GM18502 (cell line): ENCODE measurements at regions not wholly inside any gene's neighbourhood (a gene's known extent, or its start where the extent isn't known, plus 50 kb on each side); places are given as distances from the start of the nearest gene placed in this dataset.
"Not testable (repeated sequence)": the region's sequence is repeated elsewhere in the genome, so short reads cannot be mapped to it uniquely, and the experiment has no call there.

ENCODE experiments used
- ATAC-seq: cut with Tn5 transposase; IDR thresholded peaks from one replicate; pipeline ENCODE4 v1.9.1; 2021; ENCODE audit warnings: mild to moderate bottlenecking; ENCODE audit not compliant: unreplicated experiment, poor library complexity

DNA sequence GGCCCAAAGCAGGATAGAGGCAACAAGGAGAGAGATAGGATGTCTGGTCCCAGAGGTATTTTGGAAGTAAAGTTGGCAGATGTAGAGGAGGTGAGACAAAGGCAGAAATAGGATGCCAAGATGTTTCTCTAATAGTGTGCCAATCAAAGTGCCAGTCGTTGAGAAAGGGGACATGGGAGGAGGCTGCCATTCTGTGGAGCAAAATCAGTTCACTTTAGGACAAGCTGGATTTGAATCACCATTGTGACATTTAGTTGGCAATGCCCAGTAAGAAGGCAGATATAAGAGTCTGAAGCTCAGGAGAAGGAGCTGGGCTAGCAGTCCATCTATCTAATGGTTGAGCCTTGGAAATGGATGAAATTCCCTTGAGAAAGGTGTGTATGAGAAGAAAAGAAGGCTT lies 53.8 kb downstream of the ADRB2 start:
- no peak for ATAC-seq

DNA sequence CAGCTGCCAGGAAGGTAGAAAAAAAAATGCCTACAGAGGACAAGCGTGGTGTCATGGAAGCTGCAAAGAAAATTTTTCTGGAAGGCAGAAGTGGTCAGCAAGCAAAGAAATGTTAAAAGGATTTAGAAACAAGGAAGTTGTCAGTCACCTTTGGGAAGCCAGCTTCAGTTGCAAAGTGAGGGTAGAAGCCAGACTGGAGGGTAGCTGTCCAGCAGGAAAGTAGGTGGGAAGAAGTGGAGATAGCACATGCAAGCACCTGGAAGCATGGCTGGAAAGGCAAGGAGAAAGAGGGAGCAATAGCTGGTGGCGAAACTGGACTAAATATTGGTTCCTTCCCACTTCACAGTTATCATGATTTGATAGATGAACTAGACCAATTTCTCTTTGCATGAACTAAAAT lies 54.3 kb downstream of the ADRB2 start:
- ATAC-seq = no peak

DNA sequence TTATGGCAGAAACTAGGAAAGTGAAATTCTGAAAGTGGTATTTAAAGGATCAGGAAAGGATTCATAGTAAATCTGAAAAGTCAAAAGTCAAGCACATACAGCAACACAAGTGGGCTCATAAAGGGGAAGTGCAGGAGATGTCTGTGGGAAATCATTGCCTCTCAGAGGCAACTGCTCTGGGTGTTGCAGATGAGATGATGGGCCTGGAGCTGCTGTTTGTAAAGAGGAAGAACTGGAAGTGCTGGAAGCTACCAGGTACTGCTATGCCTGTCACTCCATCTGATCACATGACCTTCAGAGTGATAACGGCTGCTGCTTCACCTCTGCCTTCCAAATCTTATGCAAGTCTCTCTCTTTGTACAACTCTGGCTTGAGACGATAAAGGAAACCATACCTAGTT lies 55.9 kb downstream of the ADRB2 start:
- ATAC-seq = no peak

DNA sequence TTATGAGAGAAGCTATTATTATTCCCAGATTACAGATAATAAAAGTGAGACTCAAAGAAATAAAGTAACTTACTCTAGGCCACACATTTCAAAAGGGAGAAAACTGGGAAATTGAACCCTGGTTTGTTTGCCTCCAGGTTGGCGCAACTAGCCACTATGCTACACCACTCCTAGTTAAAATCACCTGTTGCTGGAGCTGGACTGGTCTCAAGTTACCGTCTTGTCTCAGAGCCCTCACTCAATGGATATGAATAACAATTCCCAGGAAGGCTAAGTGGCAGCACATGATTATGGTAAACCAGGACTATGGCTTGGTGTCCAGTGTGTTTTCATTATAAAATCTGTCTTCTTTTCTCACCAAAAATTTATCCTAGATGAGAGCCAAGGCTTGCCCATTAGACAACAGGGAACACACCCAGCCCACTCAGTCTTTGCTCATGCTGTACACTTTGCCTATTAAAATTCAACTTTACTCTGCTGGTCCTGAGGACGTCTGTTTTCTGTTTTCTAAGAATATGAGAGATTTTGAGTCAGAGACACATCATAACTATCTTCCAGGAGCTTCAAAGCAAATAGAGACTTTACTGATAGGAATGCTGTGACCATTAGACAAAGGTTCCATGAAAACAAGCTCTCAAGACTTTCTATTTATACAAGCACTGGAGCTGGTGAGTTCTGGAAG lies 58.1 kb downstream of the ADRB2 start:
- no peak for ATAC-seq

DNA sequence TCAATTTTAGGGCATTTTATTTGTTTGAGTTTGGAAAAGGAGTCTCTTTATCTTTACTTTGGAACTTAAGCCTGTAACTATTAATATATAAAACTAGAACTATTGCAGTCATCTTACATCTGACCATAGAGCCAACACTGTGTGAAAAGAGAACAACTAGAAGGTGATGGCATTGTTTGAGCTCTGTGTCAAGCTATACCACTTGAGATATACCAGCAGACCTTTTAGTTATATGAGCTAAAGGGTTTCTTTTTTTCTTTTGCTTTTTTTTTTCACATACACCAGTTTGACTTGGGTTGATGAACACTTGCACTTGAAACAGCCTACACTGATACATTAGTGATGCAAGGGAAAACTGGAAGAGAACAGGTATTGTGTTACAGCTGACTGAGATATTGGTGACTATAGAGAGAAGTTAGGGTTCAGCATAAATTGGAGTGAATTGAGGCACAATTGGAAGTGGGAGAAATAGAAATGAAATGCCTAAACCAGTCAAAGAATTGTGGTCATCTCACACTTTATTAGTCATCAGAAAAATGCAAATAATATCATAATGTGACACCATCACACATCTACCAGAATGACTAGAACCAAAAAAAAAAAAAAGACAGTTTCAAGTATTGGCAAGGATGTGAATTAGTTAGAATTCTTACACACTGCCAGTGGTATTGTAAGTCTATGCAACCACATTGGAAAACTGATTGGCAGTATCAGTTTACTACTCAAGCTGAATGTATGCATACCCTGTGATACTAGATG lies 60.9 kb downstream of the ADRB2 start:
- ATAC-seq = peak; percentile 77

DNA sequence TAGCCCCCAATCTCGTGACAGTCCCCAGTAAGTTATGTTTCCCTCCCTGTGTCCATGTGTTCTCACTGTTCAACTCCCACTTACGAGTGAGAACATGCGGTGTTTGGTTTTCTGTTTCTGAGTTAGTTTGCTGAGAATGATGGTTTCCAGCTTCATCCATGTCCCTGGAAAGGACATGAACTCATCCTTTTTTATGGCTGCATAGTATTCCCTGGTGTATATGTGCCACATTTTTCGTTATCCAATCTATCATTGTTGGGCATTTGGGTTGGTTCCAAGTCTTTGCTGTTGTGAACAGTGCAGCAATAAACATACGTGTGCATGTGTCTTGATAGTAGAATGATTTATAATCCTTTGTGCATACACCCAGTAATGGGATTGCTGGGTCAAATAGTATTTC lies 63.5 kb downstream of the ADRB2 start:
- not testable (repeated sequence) for ATAC-seq

DNA sequence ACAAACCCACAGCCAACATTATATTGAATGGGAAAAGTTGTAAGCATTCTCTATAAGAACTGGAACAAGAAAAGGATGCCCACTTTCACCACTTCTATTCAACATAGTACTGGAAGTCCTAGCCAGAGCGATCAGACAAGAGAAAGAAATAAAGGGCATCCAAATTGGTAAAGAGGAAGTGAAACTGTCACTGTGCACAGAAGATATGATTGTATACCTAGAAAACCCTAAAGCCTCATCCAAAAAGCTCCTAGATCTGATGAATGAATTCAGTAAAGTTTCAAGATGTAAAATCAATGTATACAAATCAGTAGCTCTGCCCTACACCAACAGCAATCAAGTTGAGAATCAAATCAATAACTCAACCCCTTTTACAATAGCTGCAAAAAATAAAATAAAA lies 69.0 kb downstream of the ADRB2 start:
- ATAC-seq = not testable (repeated sequence)

DNA sequence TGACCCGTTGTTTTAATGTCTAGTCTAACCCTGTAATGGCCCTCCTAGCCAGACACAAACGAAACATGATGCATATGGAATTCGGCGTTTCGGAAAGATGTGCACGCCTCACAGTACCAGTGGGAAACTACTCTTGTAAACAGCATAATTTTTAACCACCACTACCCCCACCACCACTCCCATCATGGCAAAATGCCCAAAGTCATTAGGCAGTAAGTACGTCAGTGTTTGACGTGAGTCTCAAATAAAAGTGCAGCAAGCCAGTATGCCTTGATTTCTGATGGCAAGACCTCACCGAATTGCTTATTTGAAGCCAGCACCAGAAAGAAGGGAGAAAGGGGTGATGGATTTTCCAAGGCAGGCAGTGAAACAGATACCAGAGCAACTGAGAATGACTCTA lies 71.4 kb downstream of the ADRB2 start:
- no peak for ATAC-seq

DNA sequence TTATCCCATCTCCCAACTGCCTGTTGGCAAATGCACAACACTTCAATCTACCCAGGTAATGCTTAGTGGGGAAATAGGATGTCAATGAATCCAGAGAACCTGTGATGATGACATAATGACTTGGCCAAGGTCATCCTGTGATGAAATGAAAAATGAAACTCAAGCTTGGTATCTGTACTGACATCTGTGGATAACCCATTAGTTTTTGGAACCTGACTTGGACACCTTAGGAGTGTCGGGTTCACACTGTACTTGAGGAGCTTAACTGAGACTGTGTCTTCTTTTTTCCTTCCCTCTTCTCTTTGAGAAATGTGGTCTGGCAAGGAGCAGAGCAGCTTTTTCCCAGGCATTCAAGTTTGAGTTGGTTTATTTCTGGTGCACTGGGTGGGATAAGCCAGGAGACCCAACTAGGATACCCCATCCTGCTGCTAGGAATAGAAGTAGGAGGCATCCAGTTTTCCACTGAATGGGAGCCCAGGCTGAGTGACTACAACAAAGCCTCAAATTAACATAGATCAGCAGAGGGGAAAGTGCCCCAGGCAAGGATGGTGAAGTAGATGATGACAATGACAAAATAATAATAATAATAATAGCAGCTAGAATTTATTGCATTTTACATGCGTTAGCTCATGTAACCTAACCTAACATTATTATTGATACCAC lies 72.1 kb downstream of the ADRB2 start:
- ATAC-seq = no peak

DNA sequence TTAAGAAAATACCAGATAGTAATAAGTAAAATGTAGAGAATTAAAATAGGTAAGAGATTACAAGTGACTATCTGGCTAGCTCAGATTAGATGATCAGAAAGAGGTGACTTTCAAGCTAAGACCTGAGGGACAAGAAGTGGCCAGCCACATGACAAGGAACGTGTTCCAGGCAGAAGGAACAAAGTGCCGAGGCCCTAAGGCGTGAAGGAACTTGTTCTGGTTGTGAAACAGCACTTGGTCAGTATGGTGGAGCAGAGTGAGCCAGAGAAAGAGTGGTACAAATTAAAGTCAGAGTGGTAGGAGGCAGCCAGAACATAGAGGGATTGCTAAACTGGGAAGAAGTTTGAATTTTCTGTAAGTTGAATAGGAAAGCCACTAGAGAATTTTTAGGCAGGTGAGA lies 73.6 kb downstream of the ADRB2 start:
- no peak for ATAC-seq

DNA sequence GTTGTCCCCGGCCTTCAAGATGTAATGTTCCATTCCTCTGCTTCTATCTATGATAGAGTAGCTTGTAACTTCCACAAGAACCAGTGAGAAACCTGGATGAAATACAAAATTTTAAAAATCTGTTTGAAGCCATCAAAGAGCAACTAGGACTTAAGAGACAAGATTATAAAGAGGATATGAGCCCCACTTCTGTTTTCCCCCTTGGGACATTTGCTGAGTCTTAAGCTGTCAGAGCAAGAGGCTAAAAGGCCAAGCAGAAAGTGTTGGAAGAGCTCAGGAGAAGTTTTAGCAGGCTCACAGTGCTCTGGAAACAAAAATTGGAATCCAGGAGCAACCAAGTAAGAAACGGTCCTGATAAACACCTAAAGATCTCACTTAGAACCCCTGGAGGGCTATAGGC lies 76.1 kb downstream of the ADRB2 start:
- no peak for ATAC-seq

DNA sequence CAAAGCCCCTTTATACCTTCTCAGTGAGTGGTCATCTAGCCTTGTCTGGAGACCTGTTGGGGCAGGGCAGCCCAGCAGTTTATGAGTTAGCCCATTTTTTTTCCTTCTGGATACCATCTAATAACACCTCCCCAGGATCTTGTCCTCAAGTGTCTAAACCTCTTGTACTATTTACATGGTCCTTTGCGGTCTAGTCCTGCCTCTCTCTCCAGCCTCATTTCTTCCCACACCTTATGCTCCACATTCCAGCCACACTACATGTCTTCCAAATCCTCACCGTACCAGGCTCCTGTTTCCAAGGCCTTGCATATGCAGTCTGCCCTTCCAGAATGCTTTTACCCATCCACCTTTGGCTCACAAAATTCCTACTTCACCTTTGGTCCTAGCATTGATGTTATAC lies 77.2 kb downstream of the ADRB2 start:
- ATAC-seq = no peak

DNA sequence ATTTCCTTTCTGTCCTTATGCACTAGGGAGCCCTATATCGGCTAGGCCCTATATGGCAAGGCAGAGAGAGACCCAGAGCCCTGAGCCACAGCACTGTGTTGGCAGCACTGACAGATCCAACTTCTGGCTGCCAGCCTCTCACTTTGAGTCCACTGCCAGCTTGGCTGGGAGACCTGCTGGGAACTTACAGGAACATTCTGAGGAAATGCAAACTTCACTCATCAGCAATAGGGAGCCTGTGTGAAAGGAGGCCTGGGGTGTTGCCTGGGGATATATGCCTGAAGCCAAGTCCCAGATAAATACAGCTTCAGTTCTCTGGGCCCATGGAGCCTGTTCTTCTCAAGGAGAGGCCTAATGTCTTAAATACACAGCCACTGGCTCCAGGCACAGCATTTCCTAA lies 78.0 kb downstream of the ADRB2 start:
- ATAC-seq = no peak

DNA sequence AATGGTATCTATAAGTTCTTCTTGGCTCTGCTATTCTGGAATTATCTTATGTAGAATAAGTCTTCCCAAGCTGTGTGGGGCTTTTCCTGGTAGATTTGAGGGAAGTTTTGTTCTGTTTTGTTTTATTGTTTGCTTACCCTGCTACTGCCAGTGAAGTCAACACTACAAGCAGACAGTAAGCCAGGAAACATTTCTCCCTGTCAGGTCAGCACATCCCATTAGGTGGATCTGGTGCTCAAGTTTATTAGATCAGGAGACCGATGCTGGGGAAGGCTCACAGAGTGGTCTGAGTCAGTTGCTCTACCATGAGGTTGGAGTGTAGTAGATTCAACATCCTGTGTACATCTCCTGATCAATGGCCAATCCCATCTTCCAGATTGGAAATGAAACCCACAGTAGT lies 79.1 kb downstream of the ADRB2 start:
- no peak for ATAC-seq

DNA sequence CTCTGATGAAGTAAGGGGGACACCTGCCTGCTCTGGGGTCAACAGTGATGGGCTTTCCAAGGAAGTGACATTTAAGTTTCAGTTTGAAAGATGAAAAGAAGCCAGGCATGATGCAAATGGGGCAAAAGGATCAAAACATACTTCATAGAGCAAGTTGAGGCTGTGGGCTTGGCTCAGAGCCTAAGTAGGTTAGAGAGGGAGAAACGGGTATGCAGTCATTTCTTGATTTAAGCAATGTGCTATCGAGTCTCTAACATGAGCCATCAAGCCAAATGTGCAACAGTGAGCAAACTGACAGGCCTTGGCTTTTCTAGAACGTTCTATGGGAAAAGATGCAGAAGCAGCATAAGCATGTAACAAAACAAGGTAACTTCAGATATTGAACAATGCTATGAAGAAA lies 80.6 kb downstream of the ADRB2 start:
- no peak for ATAC-seq

DNA sequence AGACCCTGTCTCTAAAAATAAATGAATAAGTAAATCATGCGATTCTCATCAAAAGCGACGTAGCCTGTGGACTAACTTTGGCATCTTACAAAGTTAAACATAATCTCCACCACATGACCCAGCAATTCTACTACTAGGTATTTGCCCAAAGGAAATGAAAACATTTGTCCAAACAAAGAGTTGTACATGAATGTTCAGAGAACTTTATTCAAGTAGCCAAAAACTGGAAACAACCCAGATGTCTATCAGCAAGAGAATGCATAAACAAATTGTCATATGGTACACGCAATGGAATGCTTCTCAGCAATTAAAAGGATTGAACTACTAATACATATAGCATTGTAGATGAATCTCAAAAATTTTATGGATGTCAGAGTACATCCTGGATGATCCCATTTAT lies 82.6 kb downstream of the ADRB2 start:
- no peak for ATAC-seq

DNA sequence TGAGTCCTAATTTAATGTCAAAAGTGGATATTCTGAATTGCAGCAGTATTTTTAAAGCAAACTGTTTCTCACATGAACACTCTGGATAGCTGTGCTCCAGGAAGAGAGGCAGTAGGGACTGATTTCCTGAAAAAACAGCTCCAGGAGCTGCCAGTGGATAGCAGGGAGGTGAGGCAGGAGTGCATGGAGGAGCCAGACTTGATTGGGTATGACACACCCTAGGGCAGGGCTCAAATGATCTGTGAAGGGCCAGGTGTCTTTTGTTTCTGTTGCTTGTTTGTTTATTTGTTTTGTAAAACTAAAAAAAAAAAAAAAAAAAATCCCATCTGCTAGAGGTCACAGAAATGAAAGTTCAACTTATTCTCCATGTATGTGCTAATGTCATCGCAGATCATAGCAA lies 83.4 kb downstream of the ADRB2 start:
- no peak for ATAC-seq

DNA sequence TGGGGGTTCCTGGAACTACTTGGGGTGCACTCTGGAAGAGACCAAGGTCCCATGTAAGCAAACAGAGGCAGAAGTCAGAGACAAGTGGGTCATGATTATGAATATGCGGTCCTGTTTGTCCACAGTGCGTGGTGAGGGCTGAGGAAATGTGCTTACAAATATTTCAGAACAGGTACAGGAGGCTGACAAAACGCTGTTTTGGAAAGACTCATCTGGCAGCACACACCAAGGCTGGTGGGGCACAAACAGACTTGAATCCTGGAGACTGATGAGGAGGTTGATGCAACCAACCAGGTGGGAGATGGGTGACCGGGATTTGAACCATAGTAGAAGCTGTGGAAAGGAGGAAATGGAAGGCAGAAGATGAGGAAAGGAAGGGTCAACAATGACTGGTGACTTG lies 83.8 kb downstream of the ADRB2 start:
- ATAC-seq = no peak

DNA sequence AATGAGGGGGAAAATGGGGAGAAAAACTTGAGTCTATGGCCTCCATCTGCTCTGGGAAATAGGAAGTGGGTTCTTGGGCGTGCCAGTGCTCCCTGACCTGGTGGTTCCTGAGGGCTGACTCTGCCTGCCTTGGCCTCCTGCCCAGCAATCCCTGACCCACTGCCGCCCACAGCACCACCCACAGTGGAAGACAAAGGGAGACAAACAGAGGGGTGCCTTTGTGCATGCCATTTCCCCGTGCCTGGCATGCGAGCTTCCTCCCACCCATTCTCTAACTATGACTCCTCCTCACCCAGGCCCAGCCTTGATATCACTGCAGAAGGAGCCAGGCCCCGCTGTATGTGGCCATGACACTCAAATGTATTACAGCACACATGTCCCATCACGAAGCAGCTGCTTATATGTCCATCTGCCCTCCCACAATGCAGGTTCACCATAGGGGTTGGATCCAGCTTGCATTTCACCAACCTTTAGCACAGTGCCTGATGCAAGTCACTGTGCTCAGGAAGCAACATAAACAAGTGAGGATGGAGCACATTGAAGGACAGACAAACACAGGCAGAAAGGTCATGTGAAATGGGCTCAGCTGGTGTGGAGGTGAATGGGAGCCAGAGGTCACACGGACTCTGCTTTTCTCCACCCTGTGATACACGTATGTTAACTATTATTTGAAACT lies 84.4 kb downstream of the ADRB2 start:
- no peak for ATAC-seq

DNA sequence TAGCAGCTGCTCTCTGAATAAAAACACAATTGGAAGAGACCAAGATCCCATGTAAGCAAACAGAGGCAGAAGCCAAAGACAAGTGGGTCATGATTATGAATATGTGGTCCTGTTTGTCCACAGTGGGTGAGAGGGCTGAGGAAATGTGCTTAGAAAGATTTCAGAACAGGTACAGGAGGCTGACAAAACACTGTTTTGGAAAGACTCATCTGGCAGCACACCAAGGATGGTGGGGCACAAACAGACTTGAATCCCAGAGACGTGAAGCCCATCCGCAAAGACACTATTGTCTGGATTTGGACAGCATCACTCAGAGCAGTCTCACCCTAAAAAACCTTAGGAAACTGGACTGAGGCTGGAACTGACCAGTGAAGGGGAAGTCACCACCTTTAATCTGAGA lies 85.0 kb downstream of the ADRB2 start:
- ATAC-seq = no peak

DNA sequence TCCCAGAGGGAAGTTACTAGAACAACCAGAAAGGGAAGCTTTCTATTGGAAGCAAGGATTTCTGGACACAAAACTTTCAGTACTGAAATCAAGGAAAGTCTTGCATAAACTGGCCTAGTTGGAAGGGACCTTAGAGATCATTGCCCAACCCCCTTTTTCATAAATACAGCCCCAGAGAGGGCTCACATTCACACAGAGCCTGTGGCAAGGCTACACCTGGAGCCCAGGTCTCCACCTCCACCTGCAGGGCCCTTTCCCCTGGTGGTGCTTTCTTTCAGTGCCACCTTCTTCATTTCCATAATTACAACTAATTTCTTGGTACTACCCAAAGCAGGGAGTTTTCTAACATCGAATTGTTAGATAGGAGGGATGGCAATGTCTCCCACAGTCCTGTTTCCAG lies 85.7 kb downstream of the ADRB2 start:
- no peak for ATAC-seq
